BLaER1 (cell line): ENCODE measurements at regions not wholly inside any gene's neighbourhood (a gene's known extent, or its start where the extent isn't known, plus 50 kb on each side); places are given as distances from the start of the nearest gene placed in this dataset.

Experiments used
- H3K27ac ChIP-seq: shearing (Covaris generic); formaldehyde crosslinking; 2 replicates; pipeline ENCODE4 v1.8.1; 2022
- H3K27me3 ChIP-seq: shearing (Covaris generic); formaldehyde crosslinking; 2 replicates; pipeline ENCODE4 v1.8.1; 2022
- H3K36me3 ChIP-seq: shearing (Covaris generic); formaldehyde crosslinking; 2 replicates; pipeline ENCODE4 v1.8.1; 2022
- H3K4me1 ChIP-seq: shearing (Covaris generic); formaldehyde crosslinking; 2 replicates; pipeline ENCODE4 v1.8.1; 2022
- H3K4me2 ChIP-seq: shearing (Covaris generic); formaldehyde crosslinking; 2 replicates; pipeline ENCODE4 v1.8.1; 2022
- H3K4me3 ChIP-seq: shearing (Covaris generic); formaldehyde crosslinking; 2 replicates; pipeline ENCODE4 v1.8.1; 2022
- H3K9ac ChIP-seq: shearing (Covaris generic); formaldehyde crosslinking; 2 replicates; pipeline ENCODE4 v1.8.1; 2022
- H3K9me3 ChIP-seq: shearing (Covaris generic); formaldehyde crosslinking; 2 replicates; pipeline ENCODE4 v1.8.1; 2022
- H4K20me1 ChIP-seq: shearing (Covaris generic); formaldehyde crosslinking; 2 replicates; pipeline ENCODE4 v1.8.1; 2022
- Cebpa-rat ChIP-seq: shearing (Covaris generic); IDR thresholded peaks from 2 replicates; pipeline ENCODE4 v1.8.1; 2022

GRCh38 chr20:24816431-24816830, 132.6 kb upstream of the CST7 start:
- Histone ChIP-seq H3K4me2 (no peak overlapping the region), H3K27ac (no peak overlapping the region), H3K4me3 (no peak overlapping the region), H3K36me3 (no peaks in the 10 kb centered on the region), H3K9ac (no peak overlapping the region), H3K27me3 (no peaks in the 10 kb centered on the region), H4K20me1 (no peaks in the 10 kb centered on the region), H3K4me1 (peaks cover 4% of the 10 kb centered on the region; the same call in 1 of the 2 replicates), H3K9me3 (no peaks in the 10 kb centered on the region)
- TF ChIP-seq Cebpa-rat: no peak

DNA sequence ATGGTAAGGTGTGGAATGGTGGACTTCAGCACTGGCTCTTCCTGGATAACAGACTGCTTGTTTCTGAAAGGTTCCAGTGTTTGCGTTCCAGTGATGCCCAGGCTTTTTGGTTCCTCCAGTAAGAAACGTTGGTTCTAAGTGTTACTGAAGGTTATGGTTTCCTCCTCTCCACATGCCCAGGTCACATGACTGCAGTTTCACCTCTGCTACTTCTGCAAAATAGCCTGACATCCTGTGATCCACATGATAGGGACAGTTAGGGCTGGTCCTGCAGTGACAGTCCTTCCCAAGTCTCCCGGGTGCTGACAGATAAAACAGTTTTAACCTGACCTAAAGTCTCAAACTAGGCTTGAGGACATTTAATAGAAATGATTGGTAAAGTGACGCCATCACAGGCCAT, 132.2 kb upstream of the CST7 start:
- H3K9me3 ChIP-seq: no peaks in the 10 kb centered on the region
- H3K4me3 ChIP-seq: no peak overlapping the region
- H3K4me1 ChIP-seq: peaks cover 4% of the 10 kb centered on the region; the same call in 1 of the 2 replicates
- no peak overlapping the region for H3K4me2 ChIP-seq
- no peaks in the 10 kb centered on the region for H3K27me3 ChIP-seq
- no peaks in the 10 kb centered on the region for H3K36me3 ChIP-seq
- no peak overlapping the region for H3K27ac ChIP-seq
- TF ChIP-seq Cebpa-rat: no peak
- H4K20me1 ChIP-seq: no peaks in the 10 kb centered on the region
- no peak overlapping the region for H3K9ac ChIP-seq

DNA sequence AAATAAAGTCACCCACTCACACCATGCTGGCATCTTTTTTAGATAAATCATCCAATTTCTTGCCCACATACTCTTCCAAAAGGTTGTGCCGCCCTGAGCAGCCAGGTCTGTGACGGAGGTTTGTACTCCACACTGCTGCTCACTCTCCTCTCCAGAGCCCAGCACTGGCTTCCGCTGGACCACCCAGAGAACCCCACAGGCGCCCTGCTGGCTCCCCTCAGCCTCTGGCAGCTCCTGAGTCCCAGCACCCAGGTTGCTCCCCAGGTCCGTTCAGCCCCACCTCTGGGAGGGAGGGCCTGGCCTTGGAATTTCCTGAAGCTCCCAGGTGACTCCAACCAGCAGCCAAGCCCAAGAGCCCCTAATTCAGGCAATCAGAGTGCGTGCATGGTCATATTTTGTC, 131.7 kb upstream of the CST7 start:
- Histone ChIP-seq H3K4me1 (peaks cover 4% of the 10 kb centered on the region; the same call in 1 of the 2 replicates), H3K36me3 (no peaks in the 10 kb centered on the region), H3K27ac (no peak overlapping the region), H3K9ac (no peak overlapping the region), H3K9me3 (no peaks in the 10 kb centered on the region), H3K4me3 (no peak overlapping the region), H3K4me2 (no peak overlapping the region), H4K20me1 (no peaks in the 10 kb centered on the region), H3K27me3 (no peaks in the 10 kb centered on the region)
- no peak for TF ChIP-seq Cebpa-rat

DNA sequence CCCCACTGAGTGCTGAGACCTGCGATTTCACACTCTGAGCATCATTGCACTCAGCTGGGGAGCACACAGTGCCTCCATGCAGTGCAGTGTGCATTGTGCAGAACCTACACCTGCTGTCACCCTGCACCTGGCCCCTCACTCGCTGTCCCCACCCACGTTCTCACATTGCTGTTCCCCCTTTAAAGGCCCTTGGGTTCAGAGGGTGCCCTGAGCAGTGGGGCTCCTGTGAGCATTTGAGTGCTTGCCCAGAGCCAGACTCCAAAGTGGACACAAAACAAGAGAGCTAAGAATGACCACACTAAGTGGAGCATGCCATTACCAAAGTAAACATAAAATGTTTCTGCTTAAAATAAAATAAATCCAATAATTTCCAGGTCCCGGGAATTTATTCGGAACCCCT, 131.0 kb upstream of the CST7 start:
- no peaks in the 10 kb centered on the region for H3K9me3 ChIP-seq
- peaks cover 7% of the 10 kb centered on the region for H3K4me1 ChIP-seq
- no peaks in the 10 kb centered on the region for H3K27me3 ChIP-seq
- H3K36me3 ChIP-seq: no peaks in the 10 kb centered on the region
- no peak overlapping the region for H3K9ac ChIP-seq
- no peak overlapping the region for H3K27ac ChIP-seq
- H3K4me2 ChIP-seq: no peak overlapping the region
- no peaks in the 10 kb centered on the region for H4K20me1 ChIP-seq
- no peak overlapping the region for H3K4me3 ChIP-seq
- no peak for TF ChIP-seq Cebpa-rat

DNA sequence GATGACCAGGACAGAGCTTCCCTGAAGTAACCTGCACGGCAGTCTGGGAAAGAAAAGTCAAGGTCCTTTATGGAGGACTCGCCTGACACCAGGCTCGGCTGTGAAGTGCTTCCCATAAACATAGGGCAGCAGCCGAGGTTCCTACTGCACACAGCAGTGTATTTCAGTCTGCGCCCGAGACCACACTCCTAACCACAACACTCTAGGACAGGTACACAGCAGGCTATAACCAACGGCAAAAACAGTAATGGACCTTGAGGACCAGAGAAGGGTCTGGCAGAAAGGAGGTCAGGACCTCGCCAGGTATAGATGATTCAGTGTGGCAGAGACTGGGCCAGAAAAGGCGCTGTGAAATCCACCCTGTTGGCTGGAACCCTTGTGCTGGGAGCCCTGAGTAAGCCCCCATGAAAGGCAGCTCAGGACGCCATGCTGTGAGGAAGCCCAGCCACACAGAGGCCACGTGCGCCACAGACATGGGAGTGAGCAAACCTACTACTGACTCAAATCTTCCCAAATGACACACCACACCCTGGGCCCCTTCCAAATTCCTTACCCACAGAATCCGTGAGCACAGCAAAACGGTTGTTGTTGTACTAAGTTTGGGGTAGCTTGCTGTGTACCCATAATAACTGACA, 129.6 kb upstream of the CST7 start:
- Histone ChIP-seq H3K36me3 (no peaks in the 10 kb centered on the region), H4K20me1 (no peaks in the 10 kb centered on the region)

DNA sequence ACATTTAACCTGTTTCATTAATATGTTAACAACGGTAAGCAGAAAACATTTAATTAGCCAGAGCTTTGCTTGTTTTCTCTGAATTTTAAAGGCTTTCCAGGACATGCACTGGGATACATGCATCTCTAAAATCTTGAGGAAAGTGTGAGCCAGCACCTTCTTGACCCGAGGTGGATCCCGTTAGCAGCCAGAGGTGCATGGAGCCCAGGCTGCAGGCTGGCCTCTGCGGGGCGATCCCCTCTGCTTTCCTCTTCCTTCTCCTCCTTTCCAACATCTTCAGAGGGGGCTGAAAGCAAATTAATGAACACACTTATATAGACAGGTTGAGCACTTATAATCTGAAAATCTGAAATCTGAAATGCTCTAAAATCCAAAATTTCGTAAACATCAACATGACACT, 128.7 kb upstream of the CST7 start:
- Histone ChIP-seq H4K20me1 (no peaks in the 10 kb centered on the region), H3K4me2 (no peak overlapping the region), H3K9me3 (no peaks in the 10 kb centered on the region), H3K9ac (no peak overlapping the region), H3K27ac (no peak overlapping the region), H3K4me3 (no peak overlapping the region), H3K36me3 (no peaks in the 10 kb centered on the region), H3K4me1 (peaks cover 16% of the 10 kb centered on the region), H3K27me3 (no peaks in the 10 kb centered on the region)
- TF ChIP-seq Cebpa-rat: no peak

More for the DNA sequence above, 129.6 kb upstream of the CST7 start:
- Histone ChIP-seq H3K9me3 (no peaks in the 10 kb centered on the region), H3K27ac (no peak overlapping the region), H3K9ac (no peak overlapping the region), H3K4me1 (peaks cover 16% of the 10 kb centered on the region), H3K4me2 (no peak overlapping the region), H3K4me3 (no peak overlapping the region), H3K27me3 (no peaks in the 10 kb centered on the region)
- TF ChIP-seq Cebpa-rat: no peak

DNA sequence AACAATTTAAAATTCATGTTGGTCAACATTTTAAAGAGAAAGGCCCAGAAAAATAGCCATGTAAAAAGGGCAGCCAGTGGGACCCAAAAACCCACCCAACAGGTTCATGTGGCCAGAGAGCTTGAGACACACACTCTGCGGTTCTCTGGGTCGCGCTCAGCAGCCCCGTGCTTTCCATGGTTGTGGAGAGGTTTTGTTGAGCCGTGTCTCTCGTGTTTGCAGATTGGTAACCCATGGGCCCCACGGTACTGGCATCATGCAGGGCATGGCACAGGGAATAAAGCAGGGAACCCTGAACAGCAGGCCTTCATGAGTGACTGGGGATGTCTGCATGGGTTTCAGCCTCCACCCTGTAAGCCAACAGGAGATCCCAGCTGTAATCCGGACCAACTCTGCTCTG, 127.7 kb upstream of the CST7 start:
- no peak overlapping the region for H3K27ac ChIP-seq
- TF ChIP-seq Cebpa-rat: no peak
- peaks cover 16% of the 10 kb centered on the region for H3K4me1 ChIP-seq
- no peak overlapping the region for H3K4me2 ChIP-seq
- H4K20me1 ChIP-seq: no peaks in the 10 kb centered on the region
- H3K36me3 ChIP-seq: no peaks in the 10 kb centered on the region
- no peak overlapping the region for H3K9ac ChIP-seq
- H3K9me3 ChIP-seq: no peaks in the 10 kb centered on the region
- no peak overlapping the region for H3K4me3 ChIP-seq
- no peaks in the 10 kb centered on the region for H3K27me3 ChIP-seq

- no peaks in the 10 kb centered on the region for H4K20me1 ChIP-seq
- no peaks in the 10 kb centered on the region for H3K27me3 ChIP-seq
- no peak overlapping the region for H3K4me3 ChIP-seq
- H3K9ac ChIP-seq: no peak overlapping the region
- H3K9me3 ChIP-seq: no peaks in the 10 kb centered on the region
- peak overlapping the region; percentile 18 for H3K4me2 ChIP-seq
- H3K36me3 ChIP-seq: no peaks in the 10 kb centered on the region
- no peak overlapping the region for H3K27ac ChIP-seq
- no peak for TF ChIP-seq Cebpa-rat
- peaks cover 16% of the 10 kb centered on the region for H3K4me1 ChIP-seq
These were observed 125.8 kb upstream of the CST7 start for GRCh38 chr20:24823176-24823784.

- H3K27me3 ChIP-seq: no peaks in the 10 kb centered on the region
- TF ChIP-seq Cebpa-rat: no peak
- no peak overlapping the region for H3K9ac ChIP-seq
- H3K4me3 ChIP-seq: no peak overlapping the region
- no peak overlapping the region for H3K27ac ChIP-seq
- H3K9me3 ChIP-seq: no peaks in the 10 kb centered on the region
- no peaks in the 10 kb centered on the region for H3K36me3 ChIP-seq
- H3K4me2 ChIP-seq: peak overlapping the region; percentile 18
- H3K4me1 ChIP-seq: peaks cover 16% of the 10 kb centered on the region
- H4K20me1 ChIP-seq: no peaks in the 10 kb centered on the region
These were observed 124.9 kb upstream of the CST7 start for GRCh38 chr20:24823989-24824693.

- no peak for TF ChIP-seq Cebpa-rat
- Histone ChIP-seq H4K20me1 (no peaks in the 10 kb centered on the region), H3K4me2 (no peak overlapping the region), H3K4me3 (no peak overlapping the region), H3K27ac (no peak overlapping the region), H3K9me3 (0 out of 2 replicates have a peak, but pooled peaks cover 1% of the 10 kb centered on the region), H3K36me3 (no peaks in the 10 kb centered on the region), H3K27me3 (no peaks in the 10 kb centered on the region), H3K9ac (no peak overlapping the region), H3K4me1 (peaks cover 25% of the 10 kb centered on the region)
These were observed 123.5 kb upstream of the CST7 start for GRCh38 chr20:24825591-24825990.
